ENCODE measurements at regions not wholly inside any gene's neighbourhood (a gene's known extent, or its start where the extent isn't known, plus 50 kb on each side); places are given as distances from the start of the nearest gene placed in this dataset.

- intact Hi-C loops (cut with DNase I) = no loop called here
- Histone ChIP-seq H3K27me3 (no peaks in the 10 kb centered on the region), H3K27ac (no peak overlapping the region), H3K4me1 (no peaks in the 10 kb centered on the region), H3K9me3 (no peaks in the 10 kb centered on the region), H3K4me3 (no peak overlapping the region), H3K36me3 (no peaks in the 10 kb centered on the region)
- 100% methylated on average over 1 of the region's 6 CpGs for WGBS (ENCODE audit: insufficient coverage, low coverage, low lambda C conversion rate, missing lambda C conversion rate)
- DNase-seq = peak in 1 of 3 donors; percentile 30
- TF ChIP-seq POLR2A (IDR thresholded peaks at IDR 0.05) (no peak), CTCF (IDR thresholded peaks at IDR 0.05) (no peak)
- ATAC-seq = no peak
These were observed 2379.9 kb downstream of the ARAP2 start for GRCh38 chr4:33864290-33864859.

GRCh38 chr4:33873791-33874190 is 2370.5 kb downstream of the ARAP2 start:
- no peaks in the 10 kb centered on the region for H3K36me3 ChIP-seq
- ATAC-seq = no peak
- no peaks in the 10 kb centered on the region for H3K9me3 ChIP-seq
- H3K27ac ChIP-seq = no peak overlapping the region
- WGBS (ENCODE audit: insufficient coverage, low coverage, low lambda C conversion rate, missing lambda C conversion rate) = 39% methylated on average over 1 of the region's 1 CpG
- H3K4me3 ChIP-seq = no peak overlapping the region
- no peaks in the 10 kb centered on the region for H3K27me3 ChIP-seq
- DNase-seq = no peak
- no peaks in the 10 kb centered on the region for H3K4me1 ChIP-seq
- intact Hi-C loops (cut with DNase I) = no loop called here
- TF ChIP-seq POLR2A (IDR thresholded peaks at IDR 0.05) (no peak), CTCF (IDR thresholded peaks at IDR 0.05) (no peak)

GRCh38 chr4:33878710-33879109 is 2365.6 kb downstream of the ARAP2 start:
- Histone ChIP-seq H3K4me3 (no peak overlapping the region), H3K27ac (no peak overlapping the region), H3K9me3 (no peaks in the 10 kb centered on the region), H3K27me3 (no peaks in the 10 kb centered on the region), H3K36me3 (no peaks in the 10 kb centered on the region), H3K4me1 (no peaks in the 10 kb centered on the region)
- DNase-seq (no peak), ATAC-seq (no peak)
- TF ChIP-seq CTCF (IDR thresholded peaks at IDR 0.05) = no peak
- no peak for TF ChIP-seq POLR2A (IDR thresholded peaks at IDR 0.05)
- intact Hi-C loops (cut with DNase I) = no loop called here

GRCh38 chr4:33881176-33881575 is 2363.1 kb downstream of the ARAP2 start:
- H3K36me3 ChIP-seq = no peaks in the 10 kb centered on the region
- DNase-seq (no peak), ATAC-seq (no peak)
- WGBS (ENCODE audit: insufficient coverage, low coverage, low lambda C conversion rate, missing lambda C conversion rate) = 18% methylated on average over 1 of the region's 1 CpG
- intact Hi-C loops (cut with DNase I) = no loop called here
- no peaks in the 10 kb centered on the region for H3K9me3 ChIP-seq
- no peaks in the 10 kb centered on the region for H3K27me3 ChIP-seq
- H3K4me1 ChIP-seq = no peaks in the 10 kb centered on the region
- no peak overlapping the region for H3K27ac ChIP-seq
- no peak for TF ChIP-seq POLR2A (IDR thresholded peaks at IDR 0.05)
- no peak for TF ChIP-seq CTCF (IDR thresholded peaks at IDR 0.05)
- no peak overlapping the region for H3K4me3 ChIP-seq

Data from right lobe of liver (tissue), 6 donors.